GM19023 (cell line): ENCODE measurements at regions not wholly inside any gene's neighbourhood (a gene's known extent, or its start where the extent isn't known, plus 50 kb on each side); places are given as distances from the start of the nearest gene placed in this dataset.
A peak's percentile ranks its signal among the peaks of the same experiment; 100 is the strongest.

ENCODE experiments used
- ATAC-seq: cut with Tn5 transposase; IDR thresholded peaks from one replicate; pipeline ENCODE4 v1.9.1; 2021; ENCODE audit warnings: mild to moderate bottlenecking, moderate library complexity; ENCODE audit not compliant: unreplicated experiment

DNA sequence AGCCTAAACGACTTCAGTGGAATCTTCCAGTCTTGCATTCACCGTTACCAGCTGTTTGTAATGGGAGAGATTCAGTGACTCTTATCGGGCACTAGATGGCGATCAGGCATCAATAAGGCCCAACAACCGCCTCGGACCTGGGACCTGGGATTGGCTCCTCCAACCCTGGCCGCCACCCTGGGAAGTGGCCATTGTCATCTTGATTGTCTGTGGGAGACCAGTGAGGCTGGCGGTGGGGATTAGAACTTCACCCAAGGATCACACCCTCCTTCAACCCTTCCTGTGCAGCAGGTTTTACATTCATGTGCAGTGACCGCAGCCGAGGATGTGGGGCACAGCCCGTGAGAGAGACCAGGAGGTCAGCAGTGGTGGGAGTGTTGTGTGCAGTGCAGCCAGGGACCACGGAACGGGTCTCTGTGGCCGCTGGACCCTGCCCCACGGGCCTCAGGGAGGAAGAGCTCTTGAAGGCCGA lies 85.3 kb downstream of the SPP2 start:
- peak; percentile 54 for ATAC-seq

- ATAC-seq, result no peak
Observed at GRCh38 chr2:234134496-234134895, 84.0 kb downstream of the SPP2 start.

- no peak for ATAC-seq
Observed at GRCh38 chr2:234133004-234133403, 82.5 kb downstream of the SPP2 start.

DNA sequence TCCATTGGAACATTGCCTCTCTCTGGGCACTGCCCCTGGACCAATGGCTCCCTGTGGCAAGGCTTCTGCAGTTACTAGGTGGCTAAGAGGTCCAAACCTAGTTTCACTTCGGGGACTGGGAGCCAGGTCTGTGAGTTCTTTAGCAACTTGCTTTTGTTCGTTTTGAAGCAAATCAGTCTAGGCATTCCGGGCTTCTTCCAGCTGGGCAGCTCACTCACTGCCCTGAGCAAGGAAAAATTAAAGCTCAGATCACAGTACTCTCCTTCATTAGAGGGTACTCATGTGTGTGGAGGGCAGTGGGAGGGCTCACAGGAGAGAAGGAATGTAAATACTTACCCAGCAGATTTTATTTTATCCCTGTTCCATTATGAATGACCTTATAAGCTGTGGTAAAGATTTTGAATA lies 80.3 kb downstream of the SPP2 start:
- ATAC-seq, result no peak

DNA sequence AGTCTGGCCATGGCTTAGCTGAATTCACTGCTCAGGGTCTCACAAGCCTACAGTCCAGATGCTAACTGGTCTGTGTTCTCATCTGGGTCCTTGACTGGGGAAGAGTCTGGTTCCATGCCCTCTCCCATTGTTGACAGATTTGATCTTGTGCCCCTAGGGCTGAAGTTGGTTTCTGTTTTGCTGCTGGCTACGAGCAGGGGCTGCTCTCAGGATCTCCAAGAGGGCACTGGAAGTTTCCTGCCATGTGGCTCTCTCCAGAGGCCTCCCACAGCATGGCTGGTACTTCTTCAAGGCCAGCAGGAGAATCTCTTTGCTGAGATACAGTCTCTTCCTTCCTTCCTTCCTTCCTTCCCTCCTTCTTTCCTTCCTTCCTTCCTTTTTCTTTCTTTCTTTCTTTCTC lies 78.1 kb downstream of the SPP2 start:
- no peak for ATAC-seq
